ENCODE measurements at regions not wholly inside any gene's neighbourhood (a gene's known extent, or its start where the extent isn't known, plus 50 kb on each side); places are given as distances from the start of the nearest gene placed in this dataset.
"Not testable (repeated sequence)": the region's sequence is repeated elsewhere in the genome, so short reads cannot be mapped to it uniquely, and the experiment has no call there.

GRCh38 chr1:100631015-100631551 lies 88.5 kb upstream of the VCAM1 start:
- TF ChIP-seq TAF1 (IDR thresholded peaks at IDR 0.05; ENCODE audit: borderline replicate concordance, low read depth, low read length) (no peak), POLR2A (IDR thresholded peaks at IDR 0.05; ENCODE audit: low read depth, low read length) (no peak), POLR2AphosphoS5 (IDR thresholded peaks at IDR 0.05; ENCODE audit: low read depth, low read length) (no peak)
- DNase-seq (ENCODE audit: insufficient read length) (no peak), FAIRE-seq (no peak)

GRCh38 chr1:100642826-100643225 lies 76.7 kb upstream of the VCAM1 start:
- DNase-seq (ENCODE audit: insufficient read length), result no peak
- TF ChIP-seq TAF1 (IDR thresholded peaks at IDR 0.05; ENCODE audit: borderline replicate concordance, low read depth, low read length) (no peak), POLR2A (IDR thresholded peaks at IDR 0.05; ENCODE audit: low read depth, low read length) (no peak), POLR2AphosphoS5 (IDR thresholded peaks at IDR 0.05; ENCODE audit: low read depth, low read length) (no peak)
- no peak for FAIRE-seq

- TF ChIP-seq TAF1 (IDR thresholded peaks at IDR 0.05; ENCODE audit: borderline replicate concordance, low read depth, low read length), result no peak
- no peak for TF ChIP-seq POLR2A (IDR thresholded peaks at IDR 0.05; ENCODE audit: low read depth, low read length)
- no peak for TF ChIP-seq POLR2AphosphoS5 (IDR thresholded peaks at IDR 0.05; ENCODE audit: low read depth, low read length)
- FAIRE-seq (no peak), DNase-seq (ENCODE audit: insufficient read length) (no peak)
These were observed 75.9 kb upstream of the VCAM1 start for GRCh38 chr1:100643471-100644196.

GRCh38 chr1:100646001-100646400 lies 73.5 kb upstream of the VCAM1 start:
- FAIRE-seq (no peak), DNase-seq (ENCODE audit: insufficient read length) (no peak)
- TF ChIP-seq POLR2AphosphoS5 (IDR thresholded peaks at IDR 0.05; ENCODE audit: low read depth, low read length), result no peak
- TF ChIP-seq TAF1 (IDR thresholded peaks at IDR 0.05; ENCODE audit: borderline replicate concordance, low read depth, low read length), result no peak
- TF ChIP-seq POLR2A (IDR thresholded peaks at IDR 0.05; ENCODE audit: low read depth, low read length), result no peak

GRCh38 chr1:100649146-100649545 lies 70.4 kb upstream of the VCAM1 start:
- no peak for DNase-seq (ENCODE audit: insufficient read length)
- no peak for FAIRE-seq
- TF ChIP-seq POLR2AphosphoS5 (IDR thresholded peaks at IDR 0.05; ENCODE audit: low read depth, low read length) (no peak), POLR2A (IDR thresholded peaks at IDR 0.05; ENCODE audit: low read depth, low read length) (no peak), TAF1 (IDR thresholded peaks at IDR 0.05; ENCODE audit: borderline replicate concordance, low read depth, low read length) (no peak)

GRCh38 chr1:100657876-100658715 lies 61.4 kb upstream of the VCAM1 start:
- TF ChIP-seq POLR2A (IDR thresholded peaks at IDR 0.05; ENCODE audit: low read depth, low read length) (no peak), TAF1 (IDR thresholded peaks at IDR 0.05; ENCODE audit: borderline replicate concordance, low read depth, low read length) (no peak), POLR2AphosphoS5 (IDR thresholded peaks at IDR 0.05; ENCODE audit: low read depth, low read length) (no peak)
- no peak for DNase-seq (ENCODE audit: insufficient read length)
- no peak for FAIRE-seq

- FAIRE-seq (no peak), DNase-seq (ENCODE audit: insufficient read length) (no peak)
- no peak for TF ChIP-seq TAF1 (IDR thresholded peaks at IDR 0.05; ENCODE audit: borderline replicate concordance, low read depth, low read length)
These were observed 60.9 kb upstream of the VCAM1 start for GRCh38 chr1:100658716-100659026.

- FAIRE-seq (no peak), DNase-seq (ENCODE audit: insufficient read length) (no peak)
- TF ChIP-seq POLR2A (IDR thresholded peaks at IDR 0.05; ENCODE audit: low read depth, low read length) (no peak), POLR2AphosphoS5 (IDR thresholded peaks at IDR 0.05; ENCODE audit: low read depth, low read length) (no peak), TAF1 (IDR thresholded peaks at IDR 0.05; ENCODE audit: borderline replicate concordance, low read depth, low read length) (no peak)
These were observed 58.4 kb upstream of the VCAM1 start for GRCh38 chr1:100661176-100661575.

- FAIRE-seq; DNase-seq (ENCODE audit: insufficient read length): not testable (repeated sequence)
These were observed 51.0 kb upstream of the VCAM1 start for GRCh38 chr1:100668494-100668893.
